ENCODE measurements at regions not wholly inside any gene's neighbourhood (a gene's known extent, or its start where the extent isn't known, plus 50 kb on each side); places are given as distances from the start of the nearest gene placed in this dataset.

GRCh38 chr6:106872049-106872448, 102.5 kb downstream of the CD24 start:
- RAD21 ChIA-PET (ENCODE audit: unreplicated experiment), result interaction anchor here (0.7 to 1.7 kb wide), 2 partner anchors 27 to 207 kb away, joined by 3 to 4 read pairs; no protein-coding TSS in a partner anchor
- H3K36me3 ChIP-seq (ENCODE audit: control insufficient read depth in 2 of 2, insufficient read depth in 2 of 2, low read length in 1 of 2), result no peaks in the 10 kb centered on the region
- H2AFZ ChIP-seq (ENCODE audit: control insufficient read depth, low read depth, low read length), result no peak overlapping the region
- in situ Hi-C loops (cut with MboI) (no loop called here), intact Hi-C loops (cut with micrococcal nuclease; ENCODE audit: unreplicated experiment) (no loop called here)
- SMC1A ChIA-PET (ENCODE audit: uncharacterized antibody, unreplicated experiment), result interaction anchor here (1.1 kb wide), 1 partner anchor 18 kb away, joined by 3 read pairs; no protein-coding TSS in a partner anchor
- no peak overlapping the region for H3K4me3 ChIP-seq
- CTCF ChIA-PET, result no interaction called here
- no peaks in the 10 kb centered on the region; the same call in 2 of the 3 replicates for H3K9me3 ChIP-seq (replicated peaks; ENCODE audit: control insufficient read depth, insufficient read depth, low read length)
- no peak overlapping the region for H3K4me2 ChIP-seq (ENCODE audit: control insufficient read depth, insufficient read depth)
- 74% methylated on average over 3 of the region's 3 CpGs for WGBS (ENCODE audit: insufficient coverage, insufficient replicate concordance, low lambda C conversion rate, missing lambda C conversion rate)
- ATAC-seq (no peak), DNase-seq (ENCODE audit: low read depth, low spot score) (no peak), FAIRE-seq (no peak)
- POLR2A ChIA-PET, result no interaction called here
- H3K4me1 ChIP-seq (ENCODE audit: control insufficient read depth, insufficient read depth, low read length), result no peaks in the 10 kb centered on the region
- H4K20me1 ChIP-seq (ENCODE audit: control insufficient read depth, insufficient read depth), result no peaks in the 10 kb centered on the region
- no peak overlapping the region for H3K9ac ChIP-seq (ENCODE audit: control insufficient read depth, insufficient read depth, low read length)
- H3K27ac ChIP-seq (ENCODE audit: control insufficient read depth, insufficient read depth), result no peak overlapping the region
- TF ChIP-seq CREM (IDR thresholded peaks at IDR 0.05; ENCODE audit: low read depth), result no peak
- TF ChIP-seq MEF2B (IDR thresholded peaks at IDR 0.05; ENCODE audit: partially characterized antibody, poor library complexity, severe bottlenecking), result no peak
- no peak for TF ChIP-seq CEBPZ (IDR thresholded peaks at IDR 0.05; ENCODE audit: low read depth, low read length)
- TF ChIP-seq CTCF (IDR thresholded peaks at IDR 0.05 in 2 of 3, conservative IDR thresholded peaks at IDR 0.05 in 1 of 3; ENCODE audit: control insufficient read depth in 2 of 3, extremely low read depth in 1 of 3, insufficient read depth in 1 of 3, low read depth in 3 of 3, low read length in 3 of 3), result no peak
- TF ChIP-seq BCLAF1 (IDR thresholded peaks at IDR 0.05), result no peak
- no peak for TF ChIP-seq NR2C1 (IDR thresholded peaks at IDR 0.05)
- TF ChIP-seq ZNF384 (IDR thresholded peaks at IDR 0.05; ENCODE audit: borderline replicate concordance, low read depth, low read length), result no peak
- TF ChIP-seq NFXL1 (IDR thresholded peaks at IDR 0.05; ENCODE audit: borderline replicate concordance), result no peak
- no peak for TF ChIP-seq EZH2 (IDR thresholded peaks at IDR 0.05; ENCODE audit: borderline replicate concordance, control insufficient read depth, low read depth, low read length)
- no peak for TF ChIP-seq NR2F1 (conservative IDR thresholded peaks at IDR 0.05)
- no peak for TF ChIP-seq ZNF207 (IDR thresholded peaks at IDR 0.05; ENCODE audit: borderline replicate concordance)
- TF ChIP-seq RB1 (IDR thresholded peaks at IDR 0.05; ENCODE audit: borderline replicate concordance), result no peak
- TF ChIP-seq YBX1 (IDR thresholded peaks at IDR 0.05), result no peak
- TF ChIP-seq CHD1 (IDR thresholded peaks at IDR 0.05; ENCODE audit: low read depth, low read length), result no peak
- BruUV-seq (replicated peaks), result no TSS peak
- H3K27me3 ChIP-seq (replicated peaks in 1 of 2; ENCODE audit: control insufficient read depth in 2 of 2, insufficient read depth in 2 of 2, low read length in 1 of 2), result no peaks in the 10 kb centered on the region
- no peaks in the 10 kb centered on the region for H3K79me2 ChIP-seq (ENCODE audit: control insufficient read depth, insufficient read depth, low read length)
